Subcutaneous abdominal adipose tissue (tissue), 5 donors: ENCODE measurements at regions not wholly inside any gene's neighbourhood (a gene's known extent, or its start where the extent isn't known, plus 50 kb on each side); places are given as distances from the start of the nearest gene placed in this dataset.

ENCODE experiments used
- H3K27ac ChIP-seq: one replicate; pipeline ENCODE4 v1.7.0; 2013; ENCODE audit warnings: low read depth, mild to moderate bottlenecking, inconsistent platforms, low read length, moderate library complexity
- H3K27me3 ChIP-seq, 5 donors: one replicate each; pipeline ENCODE4 v1.7.0; 2013; ENCODE audit warnings: low read length in 5 of 5, inconsistent platforms in 1 of 5; ENCODE audit not compliant: control insufficient read depth in 5 of 5, insufficient read depth in 4 of 5
- H3K36me3 ChIP-seq, 5 donors: one replicate each; pipeline ENCODE4 v1.7.0; 2013; ENCODE audit warnings: low read length in 5 of 5; ENCODE audit not compliant: control insufficient read depth in 5 of 5, insufficient read depth in 5 of 5
- H3K4me1 ChIP-seq, 5 donors: one replicate each; pipeline ENCODE4 v1.7.0; 2013; ENCODE audit warnings: low read length in 5 of 5, mild to moderate bottlenecking in 3 of 5, moderate library complexity in 1 of 5; ENCODE audit not compliant: control insufficient read depth in 5 of 5, insufficient read depth in 5 of 5
- H3K4me3 ChIP-seq, 5 donors: one replicate each; pipeline ENCODE4 v1.7.0; 2013; ENCODE audit warnings: low read length in 5 of 5, low read depth in 1 of 5
- H3K9ac ChIP-seq, 5 donors: one replicate each; pipeline ENCODE4 v1.7.0; 2013; ENCODE audit warnings: low read length in 5 of 5, mild to moderate bottlenecking in 4 of 5, moderate library complexity in 3 of 5
- H3K9me3 ChIP-seq, 5 donors: one replicate each; pipeline ENCODE4 v1.7.0; 2013; ENCODE audit warnings: low read length in 5 of 5; ENCODE audit not compliant: control insufficient read depth in 5 of 5
- donor health status: healthy.
- donor health status: healthy.
- donor health status: healthy.
- donor health status: healthy.
- donor health status: healthy.

- H3K4me3 ChIP-seq = no peak overlapping the region
- H3K27ac ChIP-seq = no peak overlapping the region
- no peaks in the 10 kb centered on the region for H3K9me3 ChIP-seq
- H3K9ac ChIP-seq = no peak overlapping the region
- no peaks in the 10 kb centered on the region for H3K36me3 ChIP-seq
- peaks cover 0 to 11% (median 5%) of the 10 kb centered on the region in 5 donors for H3K27me3 ChIP-seq
- no peaks in the 10 kb centered on the region for H3K4me1 ChIP-seq
These were observed 273.9 kb downstream of the ABHD5 start for GRCh38 chr3:43964640-43965039.

- Histone ChIP-seq H3K36me3 (no peaks in the 10 kb centered on the region), H3K27ac (no peak overlapping the region)
These were observed 274.9 kb downstream of the ABHD5 start for GRCh38 chr3:43965656-43966055.

GRCh38 chr3:43966126-43966525, 275.4 kb downstream of the ABHD5 start:
- Histone ChIP-seq H3K4me3 (no peak overlapping the region), H3K27me3 (peaks cover 0 to 8% (median 4%) of the 10 kb centered on the region in 5 donors), H3K9ac (no peak overlapping the region), H3K4me1 (peaks cover 0 to 3% (median 0%) of the 10 kb centered on the region in 5 donors), H3K27ac (no peak overlapping the region), H3K9me3 (no peaks in the 10 kb centered on the region), H3K36me3 (no peaks in the 10 kb centered on the region)

More at GRCh38 chr3:43965656-43966055, 274.9 kb downstream of the ABHD5 start:
- Histone ChIP-seq H3K4me3 (no peak overlapping the region), H3K9me3 (no peaks in the 10 kb centered on the region), H3K27me3 (peaks cover 0 to 8% (median 4%) of the 10 kb centered on the region in 5 donors), H3K9ac (no peak overlapping the region), H3K4me1 (peaks cover 0 to 1% (median 0%) of the 10 kb centered on the region in 5 donors)

- Histone ChIP-seq H3K9me3 (no peaks in the 10 kb centered on the region), H3K36me3 (no peaks in the 10 kb centered on the region), H3K9ac (no peak overlapping the region), H3K27me3 (peaks cover 0 to 8% (median 4%) of the 10 kb centered on the region in 5 donors), H3K4me1 (peaks cover 0 to 3% (median 0%) of the 10 kb centered on the region in 5 donors), H3K4me3 (no peak overlapping the region), H3K27ac (no peak overlapping the region)
These were observed 275.2 kb upstream of the TOPAZ1 start for GRCh38 chr3:43966530-43966929.

- H3K9ac ChIP-seq = no peak overlapping the region
- H3K36me3 ChIP-seq = no peaks in the 10 kb centered on the region
- H3K4me3 ChIP-seq = no peak overlapping the region
- H3K27me3 ChIP-seq = peaks cover 0 to 8% (median 4%) of the 10 kb centered on the region in 5 donors
- H3K4me1 ChIP-seq = peaks cover 0 to 3% (median 0%) of the 10 kb centered on the region in 5 donors
- H3K9me3 ChIP-seq = no peaks in the 10 kb centered on the region
- H3K27ac ChIP-seq = no peak overlapping the region
These were observed 273.2 kb upstream of the TOPAZ1 start for GRCh38 chr3:43968465-43968864.

- Histone ChIP-seq H3K36me3 (no peaks in the 10 kb centered on the region), H3K9ac (no peak overlapping the region), H3K27ac (no peak overlapping the region), H3K4me3 (no peak overlapping the region), H3K9me3 (no peaks in the 10 kb centered on the region), H3K4me1 (peaks cover 0 to 3% (median 0%) of the 10 kb centered on the region in 5 donors), H3K27me3 (peaks cover 0 to 8% (median 2%) of the 10 kb centered on the region in 5 donors)
These were observed 271.7 kb upstream of the TOPAZ1 start for GRCh38 chr3:43969944-43970343.

GRCh38 chr3:43970351-43970750, 271.3 kb upstream of the TOPAZ1 start:
- H3K36me3 ChIP-seq = no peaks in the 10 kb centered on the region
- H3K9ac ChIP-seq = no peak overlapping the region
- H3K9me3 ChIP-seq = no peaks in the 10 kb centered on the region
- H3K4me1 ChIP-seq = peaks cover 0 to 3% (median 0%) of the 10 kb centered on the region in 5 donors
- no peak overlapping the region for H3K27ac ChIP-seq
- H3K4me3 ChIP-seq = no peak overlapping the region
- H3K27me3 ChIP-seq = peaks cover 0 to 8% (median 0%) of the 10 kb centered on the region in 5 donors

GRCh38 chr3:43970920-43971319, 270.8 kb upstream of the TOPAZ1 start:
- peaks cover 0 to 3% (median 0%) of the 10 kb centered on the region in 5 donors for H3K4me1 ChIP-seq
- H3K36me3 ChIP-seq = no peaks in the 10 kb centered on the region

GRCh38 chr3:43971486-43971885, 270.2 kb upstream of the TOPAZ1 start:
- Histone ChIP-seq H3K4me3 (no peak overlapping the region), H3K36me3 (no peaks in the 10 kb centered on the region), H3K9me3 (peaks cover 0 to 8% (median 4%) of the 10 kb centered on the region in 5 donors), H3K4me1 (peaks cover 0 to 3% (median 0%) of the 10 kb centered on the region in 5 donors), H3K27me3 (peaks cover 0 to 5% (median 0%) of the 10 kb centered on the region in 5 donors), H3K27ac (no peak overlapping the region), H3K9ac (no peak overlapping the region)

More at GRCh38 chr3:43970920-43971319, 270.8 kb upstream of the TOPAZ1 start:
- H3K27ac ChIP-seq = no peak overlapping the region
- peaks cover 0 to 5% (median 3%) of the 10 kb centered on the region in 5 donors for H3K9me3 ChIP-seq
- no peak overlapping the region for H3K4me3 ChIP-seq
- peaks cover 0 to 5% (median 0%) of the 10 kb centered on the region in 5 donors for H3K27me3 ChIP-seq
- H3K9ac ChIP-seq = no peak overlapping the region

GRCh38 chr3:43978708-43979107, 263.0 kb upstream of the TOPAZ1 start:
- no peak overlapping the region for H3K27ac ChIP-seq
- peaks cover 0 to 6% (median 0%) of the 10 kb centered on the region in 5 donors for H3K27me3 ChIP-seq
- H3K9me3 ChIP-seq = peaks cover 0 to 11% (median 4%) of the 10 kb centered on the region in 5 donors
- H3K9ac ChIP-seq = no peak overlapping the region
- no peaks in the 10 kb centered on the region for H3K36me3 ChIP-seq
- H3K4me1 ChIP-seq = no peaks in the 10 kb centered on the region
- H3K4me3 ChIP-seq = no peak overlapping the region
